HepG2 (cell line): ENCODE measurements at regions not wholly inside any gene's neighbourhood (a gene's known extent, or its start where the extent isn't known, plus 50 kb on each side); places are given as distances from the start of the nearest gene placed in this dataset.

ENCODE experiments used
- ATAC-seq: fragments of 200-7000 bp; cut with Tn5 transposase; 3 replicates; pipeline ENCODE4 v1.9.1; 2020; ENCODE audit warnings: mild to moderate bottlenecking, moderate library complexity
- BruUV-seq: library from RNA; stranded (reverse); fragments of 400-500 nt; replicated peaks from 2 replicates; lab custom pipeline; 2021; lab: Mats Ljungman, UMichigan
- CTCF ChIA-PET: fragments of 300-600 bp; formaldehyde crosslinking; extraction: SDS; loops from one replicate; lab custom pipeline; 2021; ENCODE audit warnings: low total read pairs, inconsistent platforms, low intra/inter-chr PET ratio; lab: Yijun Ruan, JAX
- POLR2A ChIA-PET: fragments of 350-600 bp; sonication (Branson Sonifier 250); formaldehyde crosslinking; loops from one replicate; lab custom pipeline; 2020; ENCODE audit warnings: antibody characterized with exemption, inconsistent platforms; lab: Yijun Ruan, JAX
- DNase-seq: peaks from one replicate; pipeline ENCODE4 v3.0.0-alpha.2; 2015; ENCODE audit warnings: low spot score
- FAIRE-seq: peaks from 3 replicates; lab custom pipeline; 2011; peaks lifted over from hg19 to GRCh38; lab: Jason Lieb, UNC
- H2AFZ ChIP-seq: one replicate; pipeline ENCODE4 v1.6.1; 2011; ENCODE audit warnings: low read length, inconsistent platforms
- H3K27ac ChIP-seq: fragments of 300-600 bp; 3 replicates; pipeline ENCODE4 v1.8.0; 2011; ENCODE audit warnings: mixed run types, mild to moderate bottlenecking, mixed read lengths, low read length, inconsistent platforms; ENCODE audit not compliant: insufficient read depth; ENCODE audit errors: extremely low read length
- H3K27me3 ChIP-seq, 2 experiments: fragments of 200-600 bp in 1 of 2; 2 replicates in 1 of 2; 3 replicates in 1 of 2; pipeline versions ENCODE4 v1.6.0 to v1.8.0; 2011; ENCODE audit warnings: low read length in 2 of 2, mild to moderate bottlenecking in 2 of 2, moderate library complexity in 2 of 2, inconsistent platforms in 1 of 2; ENCODE audit not compliant: insufficient read depth in 2 of 2, control insufficient read depth in 1 of 2
- H3K36me3 ChIP-seq, 2 experiments: fragments of 200-600 bp in 1 of 2; replicated peaks in 1 of 2; 2 replicates in 1 of 2; 3 replicates in 1 of 2; pipeline versions ENCODE4 v1.5.1 to v1.8.0; 2011; ENCODE audit warnings: low read length in 2 of 2, inconsistent platforms in 1 of 2; ENCODE audit not compliant: insufficient read depth in 2 of 2, control insufficient read depth in 1 of 2
- H3K4me1 ChIP-seq: 2 replicates; pipeline ENCODE4 v1.5.1; 2012; ENCODE audit warnings: low read length, inconsistent platforms; ENCODE audit not compliant: insufficient read depth
- H3K4me2 ChIP-seq: 2 replicates; pipeline ENCODE4 v1.6.0; 2011; ENCODE audit warnings: low read depth, low read length, inconsistent platforms
- H3K4me3 ChIP-seq, 3 experiments: fragments of 200-600 bp in 1 of 3; sonication (generic), shearing (Covaris generic) in 1 of 3; replicated peaks in 1 of 3; 2 replicates each; pipeline ENCODE4 v1.5.1; 2011 to 2016; ENCODE audit warnings: low read length in 3 of 3, inconsistent platforms in 2 of 3, low read depth in 2 of 3, mild to moderate bottlenecking in 2 of 3, control low read depth in 1 of 3, mixed read lengths in 1 of 3; ENCODE audit not compliant: insufficient read depth in 1 of 3
- H3K79me2 ChIP-seq: one replicate; pipeline ENCODE4 v1.6.1; 2011; ENCODE audit warnings: low read length, inconsistent platforms; ENCODE audit not compliant: insufficient read depth
- H3K9ac ChIP-seq: 2 replicates; pipeline ENCODE4 v1.6.0; 2011; ENCODE audit warnings: mild to moderate bottlenecking, low read depth, low read length, inconsistent platforms; ENCODE audit not compliant: insufficient read depth
- H3K9me3 ChIP-seq: 2 replicates; pipeline ENCODE4 v1.5.1; 2012; ENCODE audit warnings: mild to moderate bottlenecking, low read length
- H4K20me1 ChIP-seq: 2 replicates; pipeline ENCODE4 v1.6.0; 2011; ENCODE audit warnings: inconsistent platforms, mild to moderate bottlenecking, low read length, moderate library complexity; ENCODE audit not compliant: insufficient read depth
- AHDC1 ChIP-seq: sonication (generic); formaldehyde crosslinking; IDR thresholded peaks from 2 replicates; pipeline ENCODE4 v1.5.1; 2020; ENCODE audit warnings: mild to moderate bottlenecking, missing genetic modification reagents, borderline replicate concordance
- ARNTL ChIP-seq: sonication (generic); formaldehyde crosslinking; IDR thresholded peaks from 2 replicates; pipeline ENCODE4 v1.4.0; 2020; ENCODE audit warnings: mild to moderate bottlenecking, missing genetic modification reagents
- CHD4 ChIP-seq: fragments of 200-600 bp; sonication (generic); IDR thresholded peaks from 2 replicates; pipeline ENCODE4 v1.7.0; 2017; ENCODE audit warnings: mild to moderate bottlenecking, low read length, borderline replicate concordance
- EHMT2 ChIP-seq: fragments of 200-600 bp; sonication (generic); IDR thresholded peaks from 2 replicates; pipeline ENCODE4 v1.7.0; 2017; ENCODE audit warnings: antibody characterized with exemption, low read depth, low read length, borderline replicate concordance
- HMGXB4 ChIP-seq, 2 experiments: sonication (generic) in 1 of 2; formaldehyde crosslinking in 1 of 2; IDR thresholded peaks; 2 replicates each; pipeline versions ENCODE4 v1.4.0 to v1.6.1; 2018 to 2020; ENCODE audit warnings: missing genetic modification reagents in 2 of 2, borderline replicate concordance in 1 of 2, low read depth in 1 of 2, mild to moderate bottlenecking in 1 of 2, missing biosample characterization in 1 of 2
- MAZ ChIP-seq, 2 experiments: sonication (generic) in 1 of 2; formaldehyde crosslinking in 1 of 2; IDR thresholded peaks; 2 replicates each; pipeline versions ENCODE4 v1.5.0 to v1.6.1; 2012 to 2020; ENCODE audit warnings: low read depth in 2 of 2, mild to moderate bottlenecking in 2 of 2, borderline replicate concordance in 1 of 2, improper control_type of control experiment in 1 of 2, low read length in 1 of 2, missing genetic modification reagents in 1 of 2, moderate library complexity in 1 of 2
- ZNF781 ChIP-seq: sonication (generic); formaldehyde crosslinking; IDR thresholded peaks from 2 replicates; pipeline ENCODE4 v1.5.1; 2020; ENCODE audit warnings: borderline replicate concordance, mild to moderate bottlenecking, missing genetic modification reagents; ENCODE audit errors: not compliant biosample characterization
- ZNF841 ChIP-seq: sonication (generic); formaldehyde crosslinking; IDR thresholded peaks from 2 replicates; pipeline ENCODE4 v1.8.1; 2023; ENCODE audit warnings: missing genetic modification reagents, borderline replicate concordance
- WGBS: methylation state at CpG from one replicate; pipeline ENCODE4 v1.1.6; 2017; ENCODE audit warnings: low lambda C conversion rate; 5-methylcytosine and 5-hydroxymethylcytosine counted together
- in situ Hi-C: cut with HindIII; loops from 2 replicates; pipeline ENCODE4 v1.10.0; 2017; ENCODE audit warnings: low pct_unique_long_range_greater_than_20kb; ENCODE audit not compliant: extremely low pct_ligation_motif_present
- intact Hi-C: fragments of 100-400 bp; cut with micrococcal nuclease; formaldehyde crosslinking; loops from one replicate; pipeline ENCODE4 v1.10.0; 2022; ENCODE audit not compliant: unreplicated experiment

- in situ Hi-C loops, result no loop called here
- WGBS, result 4% methylated on average over 6 of the region's 6 CpGs
- no peak for DNase-seq
- CTCF ChIA-PET, result no interaction called here
- no TSS peak for BruUV-seq
- intact Hi-C loops, result no loop called here
- H3K4me3 ChIP-seq, result no peak overlapping the region
- H3K27me3 ChIP-seq, result no peaks in the 10 kb centered on the region
- H3K4me2 ChIP-seq, result no peak overlapping the region
- H3K9me3 ChIP-seq, result no peaks in the 10 kb centered on the region
- FAIRE-seq, result no peak
- no peak for TF ChIP-seq HMGXB4 (CRISPR knock-in tag; IDR thresholded peaks at IDR 0.05; ENCODE audit: borderline replicate concordance in 1 of 2, low read depth in 1 of 2)
- no peak for TF ChIP-seq MAZ (IDR thresholded peaks at IDR 0.05; ENCODE audit: borderline replicate concordance, low read depth, low read length)
- no peak for TF ChIP-seq MAZ (CRISPR knock-in tag; IDR thresholded peaks at IDR 0.05; ENCODE audit: low read depth)
- TF ChIP-seq ARNTL (CRISPR knock-in tag), result no peak
- no peak for TF ChIP-seq ZNF841 (CRISPR knock-in tag)
- TF ChIP-seq ZNF781 (CRISPR knock-in tag), result no peak
- no peak for TF ChIP-seq EHMT2
- no peak for TF ChIP-seq CHD4
- no peak for TF ChIP-seq AHDC1 (CRISPR knock-in tag)
- POLR2A ChIA-PET, result no interaction called here
- H2AFZ ChIP-seq, result no peak overlapping the region
- ATAC-seq, result no peak
- no peak overlapping the region for H3K27ac ChIP-seq
- no peak overlapping the region for H3K9ac ChIP-seq
- H4K20me1 ChIP-seq, result no peaks in the 10 kb centered on the region
- no peaks in the 10 kb centered on the region for H3K36me3 ChIP-seq
- no peaks in the 10 kb centered on the region for H3K4me1 ChIP-seq
- no peaks in the 10 kb centered on the region for H3K79me2 ChIP-seq
These were observed 109.8 kb downstream of the ADCYAP1 start for GRCh38 chr18:1014509-1014908.
